Testis (tissue), 2 donors: ENCODE measurements at regions not wholly inside any gene's neighbourhood (a gene's known extent, or its start where the extent isn't known, plus 50 kb on each side); places are given as distances from the start of the nearest gene placed in this dataset.

ENCODE experiments used
- CTCF ChIP-seq, 3 experiments: fragments of 450-650 bp in 2 of 3; fragments of 200-600 bp in 1 of 3; sonication (generic) in 1 of 3; IDR thresholded peaks; one replicate each; pipeline ENCODE4 v1.5.1; 2016 to 2019; ENCODE audit warnings: antibody characterized with exemption in 3 of 3, mild to moderate bottlenecking in 2 of 3, moderate library complexity in 1 of 3
- POLR2A ChIP-seq: fragments of 450-650 bp; IDR thresholded peaks from one replicate; pipeline ENCODE4 v1.6.1; 2017; ENCODE audit warnings: antibody characterized with exemption, mild to moderate bottlenecking, moderate library complexity

GRCh38 chr4:12116009-12116552, 687.4 kb upstream of the HS3ST1 start:
- no peak for TF ChIP-seq CTCF (IDR thresholded peaks at IDR 0.05)
- TF ChIP-seq POLR2A: no peak
